PC-3 (cell line): ENCODE measurements at regions not wholly inside any gene's neighbourhood (a gene's known extent, or its start where the extent isn't known, plus 50 kb on each side); places are given as distances from the start of the nearest gene placed in this dataset.

ENCODE experiments used
- CTCF ChIP-seq: fragments of 300-600 bp; sonication (generic); conservative IDR thresholded peaks from 2 replicates; pipeline ENCODE4 v1.5.1; 2017; ENCODE audit warnings: antibody characterized with exemption, low read depth, mild to moderate bottlenecking, low read length
- EZH2 ChIP-seq: fragments of 300-600 bp; sonication (generic); IDR thresholded peaks from one replicate; pipeline ENCODE4 v1.6.1; 2017; ENCODE audit warnings: antibody characterized with exemption, mild to moderate bottlenecking, low read length; ENCODE audit not compliant: unreplicated experiment
- EZH2phosphoT487 ChIP-seq: fragments of 300-600 bp; sonication (generic); IDR thresholded peaks from 2 replicates; pipeline ENCODE4 v1.6.1; 2018; ENCODE audit warnings: mild to moderate bottlenecking, antibody characterized with exemption, low read length, borderline replicate concordance

GRCh38 chr20:62591122-62591468 lies 51.2 kb upstream of the SLCO4A1 start:
- TF ChIP-seq EZH2 (no peak), CTCF (no peak), EZH2phosphoT487 (no peak)
